Astrocyte (in vitro differentiated cells and primary cell): ENCODE measurements at regions not wholly inside any gene's neighbourhood (a gene's known extent, or its start where the extent isn't known, plus 50 kb on each side); places are given as distances from the start of the nearest gene placed in this dataset.

ENCODE experiments used
- CTCF ChIP-seq: IDR thresholded peaks from 2 replicates; pipeline ENCODE4 v1.5.1; 2011; ENCODE audit warnings: low read depth, mild to moderate bottlenecking, inconsistent platforms, low read length, moderate library complexity; ENCODE audit not compliant: insufficient read depth
- EZH2 ChIP-seq: IDR thresholded peaks from 2 replicates; pipeline ENCODE4 v1.6.1; 2012; ENCODE audit warnings: mild to moderate bottlenecking, low read length, inconsistent platforms; ENCODE audit not compliant: insufficient read depth

GRCh38 chr3:193940526-193940925 is 195.4 kb upstream of the HES1 start:
- TF ChIP-seq CTCF (no peak), EZH2 (no peak)
